Parathyroid adenoma (tissue), 2 donors: ENCODE measurements at regions not wholly inside any gene's neighbourhood (a gene's known extent, or its start where the extent isn't known, plus 50 kb on each side); places are given as distances from the start of the nearest gene placed in this dataset.

Experiments used
- H2AFZ ChIP-seq: fragments of 300-600 bp; sonication (generic); one replicate; pipeline ENCODE4 v1.7.0; 2017; ENCODE audit warnings: antibody characterized with exemption, mild to moderate bottlenecking
- H3K27ac ChIP-seq: fragments of 300-600 bp; sonication (generic); one replicate; pipeline ENCODE4 v1.7.0; 2017
- H3K27me3 ChIP-seq: fragments of 300-600 bp; sonication (generic); one replicate; pipeline ENCODE4 v1.7.0; 2017; ENCODE audit warnings: low read length; ENCODE audit not compliant: control insufficient read depth, insufficient read depth
- H3K36me3 ChIP-seq: fragments of 300-600 bp; sonication (generic); one replicate; pipeline ENCODE4 v1.7.0; 2017; ENCODE audit warnings: low read length; ENCODE audit not compliant: control insufficient read depth, insufficient read depth
- H3K4me1 ChIP-seq: fragments of 300-600 bp; sonication (generic); one replicate; pipeline ENCODE4 v1.7.0; 2017; ENCODE audit warnings: control low read depth
- H3K4me2 ChIP-seq: fragments of 300-600 bp; sonication (generic); one replicate; pipeline ENCODE4 v1.7.0; 2017; ENCODE audit warnings: low read length
- H3K4me3 ChIP-seq: fragments of 300-600 bp; sonication (generic); one replicate; pipeline ENCODE4 v1.7.0; 2017; ENCODE audit warnings: low read depth, low read length
- H3K79me2 ChIP-seq: fragments of 300-600 bp; sonication (generic); one replicate; pipeline ENCODE4 v1.7.0; 2017; ENCODE audit warnings: control low read depth
- H3K9ac ChIP-seq: fragments of 300-600 bp; sonication (generic); one replicate; pipeline ENCODE4 v1.7.0; 2017; ENCODE audit warnings: mild to moderate bottlenecking
- H3K9me3 ChIP-seq: fragments of 300-600 bp; sonication (generic); one replicate; pipeline ENCODE4 v1.7.0; 2017; ENCODE audit warnings: low read length; ENCODE audit not compliant: control insufficient read depth
- CTCF ChIP-seq: fragments of 300-600 bp; sonication (generic); IDR thresholded peaks from one replicate; pipeline ENCODE4 v1.7.0; 2017; ENCODE audit warnings: antibody characterized with exemption, mild to moderate bottlenecking
- donor health status: primary hyperparathyroidism.

- Histone ChIP-seq H3K9ac (no peak overlapping the region), H3K27me3 (no peaks in the 10 kb centered on the region)
- no peak for TF ChIP-seq CTCF
Observed at GRCh38 chr22:45082795-45083194, 73.0 kb upstream of the PHF21B start.

GRCh38 chr22:45083659-45084305, 74.0 kb upstream of the PHF21B start:
- Histone ChIP-seq H3K27me3 (no peaks in the 10 kb centered on the region), H3K4me1 (no peaks in the 10 kb centered on the region), H3K27ac (no peak overlapping the region), H3K4me3 (no peak overlapping the region), H3K4me2 (no peak overlapping the region), H2AFZ (no peak overlapping the region), H3K9ac (no peak overlapping the region), H3K36me3 (no peaks in the 10 kb centered on the region), H3K9me3 (no peaks in the 10 kb centered on the region), H3K79me2 (no peaks in the 10 kb centered on the region)
- TF ChIP-seq CTCF, result no peak

More at GRCh38 chr22:45082795-45083194, 73.0 kb upstream of the PHF21B start:
- Histone ChIP-seq H3K79me2 (no peaks in the 10 kb centered on the region), H2AFZ (no peak overlapping the region), H3K4me3 (no peak overlapping the region), H3K4me2 (no peak overlapping the region), H3K36me3 (no peaks in the 10 kb centered on the region), H3K9me3 (no peaks in the 10 kb centered on the region), H3K27ac (no peak overlapping the region), H3K4me1 (no peaks in the 10 kb centered on the region)

- H2AFZ ChIP-seq, result no peak overlapping the region
- no peaks in the 10 kb centered on the region for H3K36me3 ChIP-seq
- no peak overlapping the region for H3K4me3 ChIP-seq
- H3K79me2 ChIP-seq, result no peaks in the 10 kb centered on the region
- H3K4me2 ChIP-seq, result no peak overlapping the region
- no peaks in the 10 kb centered on the region for H3K4me1 ChIP-seq
- H3K9me3 ChIP-seq, result no peaks in the 10 kb centered on the region
- H3K27me3 ChIP-seq, result no peaks in the 10 kb centered on the region
- no peak overlapping the region for H3K27ac ChIP-seq
- H3K9ac ChIP-seq, result no peak overlapping the region
- no peak for TF ChIP-seq CTCF
Observed at GRCh38 chr22:45084400-45084920, 74.7 kb upstream of the PHF21B start.

GRCh38 chr22:45087802-45088201, 75.9 kb upstream of the NUP50 start:
- Histone ChIP-seq H3K36me3 (no peaks in the 10 kb centered on the region), H3K27me3 (no peaks in the 10 kb centered on the region), H3K9me3 (no peaks in the 10 kb centered on the region), H3K79me2 (no peaks in the 10 kb centered on the region), H3K4me2 (no peak overlapping the region), H2AFZ (no peak overlapping the region), H3K4me3 (no peak overlapping the region), H3K27ac (no peak overlapping the region), H3K9ac (no peak overlapping the region), H3K4me1 (no peaks in the 10 kb centered on the region)
- TF ChIP-seq CTCF, result no peak

GRCh38 chr22:45088576-45088975, 75.1 kb upstream of the NUP50 start:
- Histone ChIP-seq H3K9me3 (no peaks in the 10 kb centered on the region), H3K27ac (no peak overlapping the region), H3K79me2 (no peaks in the 10 kb centered on the region), H2AFZ (no peak overlapping the region), H3K36me3 (no peaks in the 10 kb centered on the region), H3K27me3 (no peaks in the 10 kb centered on the region), H3K4me3 (no peak overlapping the region), H3K9ac (no peak overlapping the region), H3K4me2 (no peak overlapping the region), H3K4me1 (no peaks in the 10 kb centered on the region)
- TF ChIP-seq CTCF, result no peak
